ENCODE measurements at regions not wholly inside any gene's neighbourhood (a gene's known extent, or its start where the extent isn't known, plus 50 kb on each side); places are given as distances from the start of the nearest gene placed in this dataset.
A peak's percentile ranks its signal among the peaks of the same experiment; 100 is the strongest.

GRCh38 chr2:67970542-67970941 lies 92.3 kb downstream of the C1D start:
- intact Hi-C loops (cut with DNase I): no loop called here
- no peak for DNase-seq (ENCODE audit: extremely low spot score)
- Histone ChIP-seq H3K9me3 (no peaks in the 10 kb centered on the region), H3K4me1 (peaks cover 0 to 8% (median 5%) of the 10 kb centered on the region in 4 donors), H3K27me3 (no peaks in the 10 kb centered on the region), H3K27ac (replicated peaks in 1 of 4) (no peak overlapping the region), H3K4me3 (no peak overlapping the region), H3K36me3 (no peaks in the 10 kb centered on the region)
- WGBS: 99% methylated on average over 3 of the region's 3 CpGs
- TF ChIP-seq POLR2A (IDR thresholded peaks at IDR 0.05; ENCODE audit: low read depth): no peak
- TF ChIP-seq POLR2AphosphoS5 (IDR thresholded peaks at IDR 0.05): no peak
- TF ChIP-seq CTCF (IDR thresholded peaks at IDR 0.05): no peak
- TF ChIP-seq EP300 (IDR thresholded peaks at IDR 0.05): no peak

DNA sequence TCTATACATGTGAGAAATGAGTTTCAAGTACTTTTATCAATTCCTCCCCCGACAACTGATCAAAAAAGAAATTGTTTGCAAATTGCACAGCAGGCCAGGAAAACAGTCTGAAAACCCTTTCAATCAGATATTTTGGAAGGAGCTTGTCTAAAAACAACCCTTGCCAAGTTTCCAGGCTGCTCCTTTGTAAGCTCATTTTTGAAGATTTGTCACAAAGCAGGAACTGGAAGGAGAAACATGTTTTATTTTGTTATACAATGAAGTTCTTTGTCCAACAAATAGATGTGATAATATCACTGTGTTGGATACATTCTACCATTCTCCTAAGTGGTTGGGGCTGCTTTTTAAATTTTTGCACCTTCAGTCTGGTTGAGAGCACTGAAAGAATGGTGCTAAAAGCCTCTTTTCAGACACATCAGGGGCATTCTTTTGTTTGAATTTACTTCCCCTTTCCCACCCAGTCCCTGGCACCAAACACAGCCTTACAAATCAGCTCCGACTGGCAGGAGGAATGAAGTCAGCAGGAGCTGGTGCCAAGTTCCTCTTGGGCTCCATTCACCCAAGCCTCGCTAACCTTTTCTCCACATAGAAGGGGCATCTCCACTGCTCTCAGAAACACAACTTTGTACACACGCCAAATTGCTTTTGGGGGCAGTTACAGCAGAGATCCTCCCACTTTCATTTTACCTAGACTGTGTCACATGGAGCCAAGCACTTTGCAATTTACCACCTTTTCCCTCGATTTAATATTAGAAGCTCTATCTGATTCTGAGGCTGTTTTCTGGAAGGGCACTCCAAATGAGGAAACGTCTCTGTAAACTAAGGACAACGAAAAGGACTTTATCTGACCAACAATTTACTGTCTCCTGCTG lies 88.0 kb downstream of the C1D start:
- DNase-seq (ENCODE audit: extremely low spot score): peak; percentile 78
- no peaks in the 10 kb centered on the region for H3K9me3 ChIP-seq
- no peak overlapping the region for H3K27ac ChIP-seq (replicated peaks in 1 of 4)
- no peaks in the 10 kb centered on the region for H3K27me3 ChIP-seq
- no peak for TF ChIP-seq CTCF (IDR thresholded peaks at IDR 0.05)
- TF ChIP-seq POLR2A (IDR thresholded peaks at IDR 0.05; ENCODE audit: low read depth): no peak
- TF ChIP-seq POLR2AphosphoS5 (IDR thresholded peaks at IDR 0.05): no peak
- no peak for TF ChIP-seq EP300 (IDR thresholded peaks at IDR 0.05)
- H3K4me3 ChIP-seq: no peak overlapping the region
- intact Hi-C loops (cut with DNase I): no loop called here
- H3K4me1 ChIP-seq: peaks cover 0 to 8% (median 5%) of the 10 kb centered on the region in 4 donors
- 64% methylated on average over 7 of the region's 7 CpGs for WGBS
- no peaks in the 10 kb centered on the region for H3K36me3 ChIP-seq

DNA sequence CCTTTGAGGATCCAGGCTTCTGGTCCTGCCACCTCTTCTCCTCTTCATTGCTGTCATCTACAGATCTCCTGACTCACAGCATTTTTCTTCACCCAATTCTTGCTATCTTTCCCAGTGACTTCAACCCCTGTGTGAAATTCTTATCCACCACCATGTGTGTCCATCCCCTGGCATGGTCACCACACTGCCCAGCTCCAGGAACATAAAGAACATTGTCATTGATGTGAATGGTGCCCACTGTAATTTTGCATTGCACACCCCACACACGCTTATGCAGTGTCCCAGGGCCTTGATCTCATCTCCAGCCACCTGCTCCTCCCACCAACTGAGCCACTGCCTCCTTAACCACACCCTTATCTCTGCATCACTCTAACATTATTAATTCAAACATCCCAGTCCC lies 85.3 kb downstream of the C1D start:
- peaks cover 0 to 13% (median 10%) of the 10 kb centered on the region in 4 donors for H3K9me3 ChIP-seq
- H3K27ac ChIP-seq (replicated peaks in 1 of 4): no peak overlapping the region
- WGBS: 81% methylated on average over 1 of the region's 1 CpG
- no peak overlapping the region for H3K4me3 ChIP-seq
- DNase-seq (ENCODE audit: extremely low spot score): peak; percentile 60
- no peaks in the 10 kb centered on the region for H3K36me3 ChIP-seq
- TF ChIP-seq EP300 (IDR thresholded peaks at IDR 0.05): no peak
- TF ChIP-seq POLR2AphosphoS5 (IDR thresholded peaks at IDR 0.05): no peak
- no peak for TF ChIP-seq POLR2A (IDR thresholded peaks at IDR 0.05; ENCODE audit: low read depth)
- no peak for TF ChIP-seq CTCF (IDR thresholded peaks at IDR 0.05)
- H3K4me1 ChIP-seq: peaks cover 0 to 8% (median 5%) of the 10 kb centered on the region in 4 donors
- intact Hi-C loops (cut with DNase I): no loop called here
- no peaks in the 10 kb centered on the region for H3K27me3 ChIP-seq

DNA sequence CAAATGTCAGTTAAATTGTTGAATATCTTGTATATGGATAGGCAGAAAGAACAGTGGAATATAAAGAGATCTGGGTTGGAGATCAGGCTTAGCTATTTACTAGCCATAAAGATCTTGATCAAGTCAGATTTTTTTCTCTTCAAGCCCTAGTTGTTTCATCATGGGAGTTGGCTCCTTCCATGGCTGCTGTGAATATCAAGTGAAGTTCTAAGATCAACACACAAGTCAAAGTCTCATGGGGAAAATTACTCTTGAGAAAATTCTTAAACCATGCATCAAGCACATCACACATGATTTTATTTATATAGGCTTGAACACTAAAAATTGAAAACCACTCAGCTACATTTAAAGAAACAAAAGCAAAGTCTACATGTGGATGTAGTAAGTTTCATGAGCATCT lies 79.8 kb downstream of the C1D start:
- Histone ChIP-seq H3K27me3 (no peaks in the 10 kb centered on the region), H3K27ac (replicated peaks in 1 of 4) (no peak overlapping the region), H3K4me1 (peaks cover 0 to 10% (median 1%) of the 10 kb centered on the region in 4 donors), H3K9me3 (peaks cover 0 to 13% (median 10%) of the 10 kb centered on the region in 4 donors), H3K4me3 (no peak overlapping the region), H3K36me3 (no peaks in the 10 kb centered on the region)
- TF ChIP-seq EP300 (IDR thresholded peaks at IDR 0.05): no peak
- no peak for TF ChIP-seq CTCF (IDR thresholded peaks at IDR 0.05)
- TF ChIP-seq POLR2AphosphoS5 (IDR thresholded peaks at IDR 0.05): no peak
- no peak for TF ChIP-seq POLR2A (IDR thresholded peaks at IDR 0.05; ENCODE audit: low read depth)
- DNase-seq (ENCODE audit: extremely low spot score): no peak
- intact Hi-C loops (cut with DNase I): no loop called here
